Neuronal stem cell (in vitro differentiated cells): ENCODE measurements at regions not wholly inside any gene's neighbourhood (a gene's known extent, or its start where the extent isn't known, plus 50 kb on each side); places are given as distances from the start of the nearest gene placed in this dataset.
"Not testable (repeated sequence)": the region's sequence is repeated elsewhere in the genome, so short reads cannot be mapped to it uniquely, and the experiment has no call there.

Source experiments
- DNase-seq: peaks from one replicate; pipeline ENCODE4 v3.0.0-alpha.2; 2013; ENCODE audit warnings: low spot score
- H2AFZ ChIP-seq: one replicate; pipeline ENCODE4 v1.6.1; 2013; ENCODE audit warnings: mild to moderate bottlenecking, low read length, inconsistent platforms
- H2AK5ac ChIP-seq: 2 replicates; pipeline ENCODE4 v1.6.1; 2013; ENCODE audit warnings: low read depth, mild to moderate bottlenecking, inconsistent platforms, low read length, moderate library complexity, mixed read lengths
- H2BK120ac ChIP-seq: 2 replicates; pipeline ENCODE4 v1.6.1; 2013; ENCODE audit warnings: low read depth, mild to moderate bottlenecking, inconsistent platforms, low read length, moderate library complexity, mixed read lengths
- H2BK12ac ChIP-seq: one replicate; pipeline ENCODE4 v1.6.1; 2013; ENCODE audit warnings: low read length, inconsistent platforms
- H2BK15ac ChIP-seq: 2 replicates; pipeline ENCODE4 v1.6.1; 2013; ENCODE audit warnings: mild to moderate bottlenecking, low read length, inconsistent platforms, mixed read lengths
- H2BK5ac ChIP-seq: one replicate; pipeline ENCODE4 v1.6.1; 2013; ENCODE audit warnings: inconsistent platforms, mild to moderate bottlenecking, low read length, moderate library complexity
- H3K14ac ChIP-seq: one replicate; pipeline ENCODE4 v1.6.1; 2013; ENCODE audit warnings: low read length, inconsistent platforms
- H3K18ac ChIP-seq: 2 replicates; pipeline ENCODE4 v1.6.1; 2013; ENCODE audit warnings: low read length, inconsistent platforms
- H3K23ac ChIP-seq: 2 replicates; pipeline ENCODE4 v1.6.1; 2013; ENCODE audit warnings: low read depth, mild to moderate bottlenecking, mixed read lengths, low read length, inconsistent platforms; ENCODE audit not compliant: poor library complexity
- H3K27ac ChIP-seq: replicated peaks from 3 replicates; pipeline ENCODE4 v1.5.1; 2013; ENCODE audit warnings: low read length, inconsistent platforms
- H3K27me3 ChIP-seq, 3 experiments: 2 replicates each; pipeline ENCODE4 v1.6.1; 2013; ENCODE audit warnings: low read length in 3 of 3, mild to moderate bottlenecking in 2 of 3, inconsistent platforms in 1 of 3, low read depth in 1 of 3, mixed read lengths in 1 of 3, moderate library complexity in 1 of 3; ENCODE audit not compliant: control insufficient read depth in 3 of 3, insufficient read depth in 3 of 3
- H3K36me3 ChIP-seq, 2 donors: replicated peaks in 1 of 2; 2 replicates each; pipeline ENCODE4 v1.6.1; 2013; ENCODE audit warnings: low read length in 2 of 2; ENCODE audit not compliant: control insufficient read depth in 2 of 2, insufficient read depth in 2 of 2
- H3K4ac ChIP-seq: 2 replicates; pipeline ENCODE4 v1.6.1; 2013; ENCODE audit warnings: inconsistent platforms, mild to moderate bottlenecking, low read length, moderate library complexity
- H3K4me1 ChIP-seq, 2 donors: 1 replicate in 1 of 2; 2 replicates in 1 of 2; pipeline ENCODE4 v1.6.1; 2013; ENCODE audit warnings: low read length in 2 of 2, low read depth in 1 of 2; ENCODE audit not compliant: control insufficient read depth in 2 of 2, insufficient read depth in 1 of 2
- H3K4me2 ChIP-seq: one replicate; pipeline ENCODE4 v1.6.1; 2013; ENCODE audit warnings: mild to moderate bottlenecking, low read length, inconsistent platforms; ENCODE audit not compliant: insufficient read depth, poor library complexity, severe bottlenecking
- H3K4me3 ChIP-seq, 2 donors: 2 replicates each; pipeline ENCODE4 v1.5.1; 2013; ENCODE audit warnings: low read length in 2 of 2, mild to moderate bottlenecking in 2 of 2, inconsistent platforms in 1 of 2, moderate library complexity in 1 of 2
- H3K79me1 ChIP-seq: one replicate; pipeline ENCODE4 v1.6.1; 2013; ENCODE audit warnings: low read depth, mild to moderate bottlenecking, inconsistent platforms, low read length, moderate library complexity
- H3K9ac ChIP-seq: one replicate; pipeline ENCODE4 v1.6.1; 2013; ENCODE audit warnings: mild to moderate bottlenecking, low read depth, low read length, inconsistent platforms; ENCODE audit not compliant: poor library complexity
- H3K9me3 ChIP-seq, 2 donors: replicated peaks in 1 of 2; 2 replicates each; pipeline versions ENCODE3 to v1.6.1; 2013; ENCODE audit warnings: low read length in 2 of 2, mild to moderate bottlenecking in 2 of 2, inconsistent platforms in 1 of 2, low read depth in 1 of 2, mixed read lengths in 1 of 2, moderate library complexity in 1 of 2; ENCODE audit not compliant: control insufficient read depth in 2 of 2, insufficient read depth in 1 of 2
- H4K8ac ChIP-seq: one replicate; pipeline ENCODE4 v1.6.1; 2013; ENCODE audit warnings: low read depth, mild to moderate bottlenecking, inconsistent platforms, low read length, moderate library complexity
- H4K91ac ChIP-seq: one replicate; pipeline ENCODE4 v1.6.1; 2013; ENCODE audit warnings: low read length, low read depth, mild to moderate bottlenecking, inconsistent platforms; ENCODE audit not compliant: poor library complexity
- WGBS, 2 donors: extraction: QIAGEN DNeasy Blood & Tissue Kit; methylation state at CpG; one replicate each; pipeline ENCODE4 v1.1.7; 2013; ENCODE audit warnings: missing lambda C conversion rate in 2 of 2, mixed read lengths in 1 of 2; ENCODE audit not compliant: insufficient read length in 2 of 2, insufficient replicate concordance in 1 of 2; ENCODE audit errors: extremely low coverage in 2 of 2; 5-methylcytosine and 5-hydroxymethylcytosine counted together

DNA sequence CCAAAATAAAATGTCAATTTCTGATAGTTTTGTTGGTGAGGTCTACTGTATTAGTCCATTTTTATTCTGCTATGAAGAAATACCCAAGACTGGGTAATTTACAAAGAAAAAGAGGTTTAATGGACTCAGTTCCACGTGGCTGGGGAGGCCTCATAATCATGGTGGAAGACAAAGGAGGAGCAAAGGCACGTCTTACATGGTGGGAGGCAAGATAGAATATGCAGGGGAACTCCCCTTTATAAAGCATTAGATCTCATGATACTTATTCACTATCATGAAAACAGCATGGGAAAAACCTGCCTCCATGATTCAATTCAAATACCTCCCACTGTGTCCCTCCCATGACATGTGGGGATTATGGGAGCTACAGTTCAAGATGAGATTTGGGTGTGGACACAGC is 204.5 kb upstream of the ZEB2 start:
- not testable (repeated sequence) for H3K79me1 ChIP-seq, H4K91ac ChIP-seq, H3K27me3 ChIP-seq, H4K8ac ChIP-seq, H2BK5ac ChIP-seq, H3K27ac ChIP-seq, H3K9ac ChIP-seq, H3K18ac ChIP-seq, DNase-seq, H3K14ac ChIP-seq, H2BK15ac ChIP-seq, H3K36me3 ChIP-seq, H3K4me3 ChIP-seq, H2AFZ ChIP-seq, H3K4ac ChIP-seq, H2BK120ac ChIP-seq, H3K9me3 ChIP-seq, H3K4me1 ChIP-seq, H3K23ac ChIP-seq, H3K4me2 ChIP-seq, H2AK5ac ChIP-seq, H2BK12ac ChIP-seq
- no CpG with 5 or more reads among the region's 2 CpGs for WGBS, 2 donors

DNA sequence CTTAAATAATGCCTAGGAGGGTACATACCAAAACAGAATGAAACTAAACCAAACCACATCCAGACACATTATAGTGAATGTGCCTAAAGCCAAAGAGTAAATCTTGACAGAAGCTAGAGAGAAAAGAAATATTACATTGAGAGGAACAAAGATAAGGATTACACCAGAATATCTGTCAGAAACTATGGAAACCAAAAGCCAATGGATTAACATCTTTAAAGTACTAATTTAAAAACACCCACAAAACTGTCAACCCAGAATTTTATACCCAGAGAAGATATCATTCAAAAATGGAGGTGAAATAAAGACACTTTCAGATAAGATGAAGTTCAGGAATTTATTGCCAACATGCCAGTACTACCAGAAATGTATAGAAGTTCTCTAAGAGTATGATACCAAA is 198.5 kb upstream of the ZEB2 start:
- no peak for DNase-seq
- Histone ChIP-seq H4K8ac (no peak overlapping the region), H3K23ac (no peak overlapping the region), H3K4me2 (no peak overlapping the region), H3K9ac (no peak overlapping the region), H3K4ac (no peak overlapping the region), H3K18ac (no peak overlapping the region), H3K36me3 (no peaks in the 10 kb centered on the region), H4K91ac (no peak overlapping the region), H3K27ac (no peak overlapping the region), H2BK5ac (no peak overlapping the region), H2AK5ac (no peak overlapping the region), H3K4me3 (no peak overlapping the region), H2BK12ac (no peak overlapping the region), H3K4me1 (no peaks in the 10 kb centered on the region), H3K14ac (no peak overlapping the region), H3K9me3 (peaks cover 0 to 9% of the 10 kb centered on the region in 2 donors), H2BK15ac (no peak overlapping the region), H3K79me1 (no peaks in the 10 kb centered on the region), H3K27me3 (no peaks in the 10 kb centered on the region), H2AFZ (no peak overlapping the region), H2BK120ac (no peak overlapping the region)

DNA sequence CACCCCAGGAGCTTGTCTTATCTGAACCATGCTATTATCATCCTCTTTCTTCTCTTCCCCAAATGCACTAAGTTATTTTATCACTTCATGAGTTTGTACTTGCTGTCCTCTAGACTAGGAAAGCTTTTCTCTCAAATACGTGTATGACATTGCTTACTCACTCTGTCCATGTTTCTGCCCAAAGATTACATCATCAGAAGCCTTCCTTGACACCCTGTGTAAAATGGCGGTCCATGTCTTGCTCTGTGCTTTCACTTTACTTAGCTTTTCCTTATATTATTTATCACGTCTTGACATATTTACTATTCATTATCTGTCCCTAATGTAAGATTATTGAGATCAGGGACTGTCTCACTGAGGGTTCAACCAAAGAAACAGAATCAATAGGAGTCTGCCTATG is 196.1 kb upstream of the ZEB2 start:
- Histone ChIP-seq H3K27ac (no peak overlapping the region), H3K4me1 (no peaks in the 10 kb centered on the region), H4K8ac (no peak overlapping the region), H3K9ac (no peak overlapping the region), H3K18ac (no peak overlapping the region), H2BK5ac (no peak overlapping the region), H2BK15ac (no peak overlapping the region), H2AFZ (no peak overlapping the region), H3K4ac (no peak overlapping the region), H3K14ac (no peak overlapping the region), H3K23ac (no peak overlapping the region), H3K27me3 (no peaks in the 10 kb centered on the region), H2BK120ac (no peak overlapping the region), H2AK5ac (no peak overlapping the region), H2BK12ac (no peak overlapping the region), H3K9me3 (peaks cover 0 to 9% of the 10 kb centered on the region in 2 donors), H3K4me3 (no peak overlapping the region), H3K79me1 (no peaks in the 10 kb centered on the region), H4K91ac (no peak overlapping the region), H3K4me2 (no peak overlapping the region), H3K36me3 (no peaks in the 10 kb centered on the region)
- no peak for DNase-seq
- WGBS, 2 donors, result no CpG with 5 or more reads among the region's 3 CpGs

DNA sequence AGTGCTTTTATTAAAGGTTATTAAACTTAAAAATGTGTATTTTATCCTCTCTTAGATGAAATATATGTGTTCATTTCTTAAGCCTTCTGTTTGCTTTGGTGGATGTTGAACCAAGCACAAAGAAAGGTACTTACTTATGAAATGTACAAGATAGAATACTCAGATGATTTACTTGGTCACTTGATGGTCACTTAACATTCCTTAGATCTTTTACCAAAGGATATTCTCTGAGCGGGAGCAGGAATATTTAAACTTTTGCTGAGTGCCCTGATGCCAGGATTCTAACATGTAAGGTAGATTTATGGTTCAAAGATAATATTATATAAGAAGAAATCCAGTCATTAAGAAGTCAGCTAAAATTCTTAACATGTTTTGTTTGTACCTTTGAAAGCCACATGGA is 193.5 kb upstream of the ZEB2 start:
- H4K8ac ChIP-seq, result no peak overlapping the region
- H3K79me1 ChIP-seq, result no peaks in the 10 kb centered on the region
- H3K4me1 ChIP-seq, result no peaks in the 10 kb centered on the region
- no peak overlapping the region for H3K4ac ChIP-seq
- no peak overlapping the region for H2BK120ac ChIP-seq
- H3K27ac ChIP-seq, result no peak overlapping the region
- H3K4me3 ChIP-seq, result no peak overlapping the region
- H4K91ac ChIP-seq, result no peak overlapping the region
- no peak overlapping the region for H2AFZ ChIP-seq
- no peak overlapping the region for H3K9ac ChIP-seq
- no peak overlapping the region for H2BK12ac ChIP-seq
- H3K9me3 ChIP-seq, result peaks cover 0 to 6% of the 10 kb centered on the region in 2 donors
- no peaks in the 10 kb centered on the region for H3K27me3 ChIP-seq
- H3K23ac ChIP-seq, result no peak overlapping the region
- no peak overlapping the region for H2BK5ac ChIP-seq
- no CpG with 5 or more reads among the region's 1 CpG for WGBS, 2 donors
- no peak overlapping the region for H3K18ac ChIP-seq
- H3K36me3 ChIP-seq, result no peaks in the 10 kb centered on the region
- no peak overlapping the region for H3K4me2 ChIP-seq
- no peak overlapping the region for H2AK5ac ChIP-seq
- H2BK15ac ChIP-seq, result no peak overlapping the region
- DNase-seq, result no peak
- H3K14ac ChIP-seq, result no peak overlapping the region
